Caco-2 (cell line): ENCODE measurements at regions not wholly inside any gene's neighbourhood (a gene's known extent, or its start where the extent isn't known, plus 50 kb on each side); places are given as distances from the start of the nearest gene placed in this dataset.
A peak's percentile ranks its signal among the peaks of the same experiment; 100 is the strongest.

Source experiments
- BruUV-seq: library from RNA; stranded (reverse); fragments of 400-500 nt; replicated peaks from 2 replicates; lab custom pipeline; 2021; lab: Mats Ljungman, UMichigan
- CTCF ChIA-PET: fragments of 300-600 bp; sonication (Branson Sonifier 250); formaldehyde crosslinking; loops from one replicate; lab custom pipeline; 2022; ENCODE audit warnings: antibody characterized with exemption; lab: Charles Lee
- POLR2A ChIA-PET: fragments of 300-600 bp; sonication (Branson Sonifier 250); formaldehyde crosslinking; loops from one replicate; lab custom pipeline; 2022; ENCODE audit warnings: antibody characterized with exemption; lab: Charles Lee
- DNase-seq, 2 experiments: peaks; one replicate each; pipeline versions ENCODE4 v3.0.0 to v3.0.0-alpha.2; 2020 to 2022
- H3K27me3 ChIP-seq: replicated peaks from 2 replicates; pipeline ENCODE4 v1.6.0; 2011; ENCODE audit warnings: low read length; ENCODE audit not compliant: control insufficient read depth, insufficient read depth
- H3K36me3 ChIP-seq: 2 replicates; pipeline ENCODE4 v1.5.1; 2011; ENCODE audit warnings: low read length; ENCODE audit not compliant: control insufficient read depth, insufficient read depth
- H3K4me1 ChIP-seq: fragments of 250-450 bp; sonication (Bioruptor Pico); 2 replicates; pipeline ENCODE4 v1.5.1; 2020; ENCODE audit warnings: mild to moderate bottlenecking
- H3K4me3 ChIP-seq: 2 replicates; pipeline ENCODE4 v1.5.1; 2011; ENCODE audit warnings: low read depth, mild to moderate bottlenecking, control low read depth, low read length
- H3K9me3 ChIP-seq: fragments of 250-450 bp; sonication (Bioruptor Pico); 2 replicates; pipeline ENCODE4 v1.5.1; 2020; ENCODE audit warnings: mild to moderate bottlenecking, moderate library complexity
- H3K27ac Mint-ChIP-seq: one replicate; pipeline ENCODE4 v1.8.0; 2022; ENCODE audit warnings: mixed read lengths; ENCODE audit not compliant: unreplicated experiment
- H3K27me3 Mint-ChIP-seq: one replicate; pipeline ENCODE4 v1.8.0; 2022; ENCODE audit warnings: mixed read lengths; ENCODE audit not compliant: insufficient read depth, unreplicated experiment
- H3K36me3 Mint-ChIP-seq: one replicate; pipeline ENCODE4 v1.8.0; 2022; ENCODE audit warnings: mild to moderate bottlenecking, mixed read lengths; ENCODE audit not compliant: insufficient read depth, unreplicated experiment
- H3K4me1 Mint-ChIP-seq: one replicate; pipeline ENCODE4 v1.8.0; 2022; ENCODE audit warnings: low read depth, mixed read lengths; ENCODE audit not compliant: unreplicated experiment
- H3K4me3 Mint-ChIP-seq: one replicate; pipeline ENCODE4 v1.8.0; 2022; ENCODE audit warnings: mild to moderate bottlenecking, moderate library complexity, mixed read lengths; ENCODE audit not compliant: unreplicated experiment
- H3K9me3 Mint-ChIP-seq: one replicate; pipeline ENCODE4 v1.8.0; 2022; ENCODE audit warnings: mixed read lengths; ENCODE audit not compliant: unreplicated experiment
- CTCF ChIP-seq, 2 experiments: fragments of 200-600 bp in 1 of 2; IDR thresholded peaks; 1 replicate in 1 of 2; 2 replicates in 1 of 2; pipeline versions ENCODE4 v1.5.1 to v1.8.0; 2011 to 2022; ENCODE audit warnings: antibody characterized with exemption in 1 of 2, control low read depth in 1 of 2, inconsistent platforms in 1 of 2, low read depth in 1 of 2, low read length in 1 of 2, mild to moderate bottlenecking in 1 of 2, moderate library complexity in 1 of 2; ENCODE audit not compliant: insufficient read depth in 1 of 2, severe bottlenecking in 1 of 2, unreplicated experiment in 1 of 2
- intact Hi-C: fragments of 100-400 bp; cut with micrococcal nuclease; formaldehyde crosslinking; loops from one replicate; pipeline ENCODE4 v1.10.0; 2022; ENCODE audit not compliant: unreplicated experiment

GRCh38 chr2:136386046-136386445 lies 268.1 kb upstream of the CXCR4 start:
- Mint-ChIP-seq H3K9me3 (no peaks in the 10 kb centered on the region), H3K4me3 (no peak overlapping the region), H3K27me3 (peaks cover 4% of the 10 kb centered on the region), H3K4me1 (no peaks in the 10 kb centered on the region), H3K36me3 (no peaks in the 10 kb centered on the region), H3K27ac (no peak overlapping the region)
- Histone ChIP-seq H3K36me3 (no peaks in the 10 kb centered on the region), H3K27me3 (no peaks in the 10 kb centered on the region), H3K4me1 (no peaks in the 10 kb centered on the region), H3K9me3 (no peaks in the 10 kb centered on the region), H3K4me3 (no peak overlapping the region)
- TF ChIP-seq CTCF (IDR thresholded peaks at IDR 0.05; ENCODE audit: insufficient read depth in 1 of 2, low read depth in 1 of 2, low read length in 1 of 2, severe bottlenecking in 1 of 2, unreplicated experiment in 1 of 2), result no peak
- ChIA-PET POLR2A (no interaction called here), CTCF (no interaction called here)
- BruUV-seq, result no TSS peak
- no peak for DNase-seq
- intact Hi-C loops, result loop anchor here (10.0 kb wide), 1 partner anchor 591 kb away; no protein-coding TSS in a partner anchor

GRCh38 chr2:136384531-136385303 lies 266.8 kb upstream of the CXCR4 start:
- Histone ChIP-seq H3K4me3 (no peak overlapping the region), H3K4me1 (no peaks in the 10 kb centered on the region), H3K27me3 (no peaks in the 10 kb centered on the region), H3K9me3 (no peaks in the 10 kb centered on the region), H3K36me3 (no peaks in the 10 kb centered on the region)
- no peaks in the 10 kb centered on the region for H3K4me1 Mint-ChIP-seq
- intact Hi-C loops, result loop anchor here (1.0 to 10.0 kb wide), 2 partner anchors 471 to 590 kb away; no protein-coding TSS in a partner anchor
- ChIA-PET POLR2A (no interaction called here), CTCF (interaction anchor here (0.7 to 1.6 kb wide), 5 partner anchors 401 to 1396 kb away, joined by 3 to 8 read pairs (median 3); partner anchors contain the start of gene MCM6)
- no peaks in the 10 kb centered on the region for H3K9me3 Mint-ChIP-seq
- DNase-seq, result peak in 1 of 2 experiments; percentile 24
- H3K36me3 Mint-ChIP-seq, result no peaks in the 10 kb centered on the region
- H3K27ac Mint-ChIP-seq, result no peak overlapping the region
- no TSS peak for BruUV-seq
- no peak overlapping the region for H3K4me3 Mint-ChIP-seq
- TF ChIP-seq CTCF (IDR thresholded peaks at IDR 0.05; ENCODE audit: insufficient read depth in 1 of 2, low read depth in 1 of 2, low read length in 1 of 2, severe bottlenecking in 1 of 2, unreplicated experiment in 1 of 2), result peak; percentile 40 to 65
- H3K27me3 Mint-ChIP-seq, result peaks cover 4% of the 10 kb centered on the region

- H3K4me1 ChIP-seq, result no peaks in the 10 kb centered on the region
- no peak overlapping the region for H3K27ac Mint-ChIP-seq
- ChIA-PET CTCF (no interaction called here), POLR2A (no interaction called here)
- H3K27me3 ChIP-seq, result no peaks in the 10 kb centered on the region
- H3K4me3 ChIP-seq, result no peak overlapping the region
- intact Hi-C loops, result loop anchor here (10.0 kb wide), 1 partner anchor 588 kb away; no protein-coding TSS in a partner anchor
- DNase-seq, result no peak
- H3K36me3 ChIP-seq, result no peaks in the 10 kb centered on the region
- no peaks in the 10 kb centered on the region for H3K27me3 Mint-ChIP-seq
- H3K9me3 ChIP-seq, result no peaks in the 10 kb centered on the region
- no peaks in the 10 kb centered on the region for H3K4me1 Mint-ChIP-seq
- no peaks in the 10 kb centered on the region for H3K9me3 Mint-ChIP-seq
- no peak overlapping the region for H3K4me3 Mint-ChIP-seq
- no TSS peak for BruUV-seq
- no peaks in the 10 kb centered on the region for H3K36me3 Mint-ChIP-seq
- TF ChIP-seq CTCF (IDR thresholded peaks at IDR 0.05; ENCODE audit: insufficient read depth in 1 of 2, low read depth in 1 of 2, low read length in 1 of 2, severe bottlenecking in 1 of 2, unreplicated experiment in 1 of 2), result no peak
Measured at GRCh38 chr2:136383167-136383566, 265.2 kb upstream of the CXCR4 start.
